ENCODE measurements at regions not wholly inside any gene's neighbourhood (a gene's known extent, or its start where the extent isn't known, plus 50 kb on each side); places are given as distances from the start of the nearest gene placed in this dataset.
"Not testable (repeated sequence)": the region's sequence is repeated elsewhere in the genome, so short reads cannot be mapped to it uniquely, and the experiment has no call there.

- Mint-ChIP-seq H3K4me3 (no peak overlapping the region), H3K27me3 (no peaks in the 10 kb centered on the region), H3K27ac (no peak overlapping the region), H3K9me3 (peaks cover 7% of the 10 kb centered on the region), H3K4me1 (no peaks in the 10 kb centered on the region), H3K36me3 (ENCODE audit: low read depth) (no peaks in the 10 kb centered on the region)
- no peak for ATAC-seq (replicated peaks)
Measured at GRCh38 chr6:115272311-115272710, 788.4 kb downstream of the FRK start.

- peaks cover 6% of the 10 kb centered on the region for H3K9me3 Mint-ChIP-seq
- H3K4me3 Mint-ChIP-seq = no peak overlapping the region
- H3K4me1 Mint-ChIP-seq = no peaks in the 10 kb centered on the region
- H3K27me3 Mint-ChIP-seq = no peaks in the 10 kb centered on the region
- no peak for ATAC-seq (replicated peaks)
- H3K27ac Mint-ChIP-seq = no peak overlapping the region
- H3K36me3 Mint-ChIP-seq (ENCODE audit: low read depth) = no peaks in the 10 kb centered on the region
Measured at GRCh38 chr6:115271434-115271833, 789.3 kb downstream of the FRK start.

GRCh38 chr6:115270953-115271352 is 789.7 kb downstream of the FRK start:
- Mint-ChIP-seq H3K4me1 (no peaks in the 10 kb centered on the region), H3K27ac (no peak overlapping the region), H3K4me3 (no peak overlapping the region), H3K27me3 (no peaks in the 10 kb centered on the region), H3K36me3 (ENCODE audit: low read depth) (no peaks in the 10 kb centered on the region), H3K9me3 (peaks cover 6% of the 10 kb centered on the region)
- ATAC-seq (replicated peaks) = no peak

- no peak for ATAC-seq (replicated peaks)
- Mint-ChIP-seq H3K27ac (no peak overlapping the region), H3K4me1 (no peaks in the 10 kb centered on the region), H3K9me3 (peaks cover 7% of the 10 kb centered on the region), H3K36me3 (ENCODE audit: low read depth) (no peaks in the 10 kb centered on the region), H3K27me3 (no peaks in the 10 kb centered on the region), H3K4me3 (no peak overlapping the region)
Measured at GRCh38 chr6:115241373-115241772, 819.3 kb downstream of the FRK start.

GRCh38 chr6:115221198-115221597 is 839.5 kb downstream of the FRK start:
- H3K4me3 Mint-ChIP-seq = no peak overlapping the region
- ATAC-seq (replicated peaks) = no peak
- peaks cover 20% of the 10 kb centered on the region for H3K9me3 Mint-ChIP-seq
- H3K4me1 Mint-ChIP-seq = no peaks in the 10 kb centered on the region
- no peak overlapping the region for H3K27ac Mint-ChIP-seq
- H3K27me3 Mint-ChIP-seq = no peaks in the 10 kb centered on the region
- H3K36me3 Mint-ChIP-seq (ENCODE audit: low read depth) = no peaks in the 10 kb centered on the region

- Mint-ChIP-seq H3K4me3 (no peak overlapping the region), H3K36me3 (ENCODE audit: low read depth) (no peaks in the 10 kb centered on the region), H3K4me1 (no peaks in the 10 kb centered on the region), H3K9me3 (peaks cover 23% of the 10 kb centered on the region), H3K27me3 (no peaks in the 10 kb centered on the region), H3K27ac (no peak overlapping the region)
- no peak for ATAC-seq (replicated peaks)
Measured at GRCh38 chr6:115220551-115221159, 840.0 kb downstream of the FRK start.

GRCh38 chr6:115219645-115220044 is 841.0 kb downstream of the FRK start:
- no peak overlapping the region for H3K4me3 Mint-ChIP-seq
- peaks cover 21% of the 10 kb centered on the region for H3K9me3 Mint-ChIP-seq
- ATAC-seq (replicated peaks) = no peak
- H3K36me3 Mint-ChIP-seq (ENCODE audit: low read depth) = no peaks in the 10 kb centered on the region
- H3K27ac Mint-ChIP-seq = no peak overlapping the region
- H3K4me1 Mint-ChIP-seq = no peaks in the 10 kb centered on the region
- no peaks in the 10 kb centered on the region for H3K27me3 Mint-ChIP-seq

- no peaks in the 10 kb centered on the region for H3K4me1 Mint-ChIP-seq
- no peaks in the 10 kb centered on the region for H3K36me3 Mint-ChIP-seq (ENCODE audit: low read depth)
- peaks cover 26% of the 10 kb centered on the region for H3K9me3 Mint-ChIP-seq
- no peak for ATAC-seq (replicated peaks)
- H3K27me3 Mint-ChIP-seq = no peaks in the 10 kb centered on the region
- H3K27ac Mint-ChIP-seq = no peak overlapping the region
- H3K4me3 Mint-ChIP-seq = no peak overlapping the region
Measured at GRCh38 chr6:115216835-115217234, 843.9 kb downstream of the FRK start.

GRCh38 chr6:115214283-115214682 is 846.4 kb downstream of the FRK start:
- Mint-ChIP-seq H3K27me3 (no peaks in the 10 kb centered on the region), H3K36me3 (ENCODE audit: low read depth) (no peaks in the 10 kb centered on the region), H3K4me3 (no peak overlapping the region), H3K4me1 (no peaks in the 10 kb centered on the region), H3K27ac (no peak overlapping the region), H3K9me3 (peaks cover 21% of the 10 kb centered on the region)
- no peak for ATAC-seq (replicated peaks)

- Mint-ChIP-seq H3K4me1 (no peaks in the 10 kb centered on the region), H3K9me3 (peaks cover 20% of the 10 kb centered on the region), H3K27me3 (no peaks in the 10 kb centered on the region), H3K27ac (no peak overlapping the region), H3K4me3 (no peak overlapping the region), H3K36me3 (ENCODE audit: low read depth) (no peaks in the 10 kb centered on the region)
- ATAC-seq (replicated peaks) = no peak
Measured at GRCh38 chr6:115203381-115203780, 857.3 kb downstream of the FRK start.

GRCh38 chr6:115194981-115195638 is 852.3 kb upstream of the HS3ST5 start:
- Mint-ChIP-seq H3K27ac (no peak overlapping the region), H3K27me3 (no peaks in the 10 kb centered on the region), H3K4me1 (no peaks in the 10 kb centered on the region), H3K9me3 (peaks cover 10% of the 10 kb centered on the region), H3K36me3 (ENCODE audit: low read depth) (no peaks in the 10 kb centered on the region), H3K4me3 (no peak overlapping the region)
- ATAC-seq (replicated peaks) = no peak

GRCh38 chr6:115191989-115192388 is 849.2 kb upstream of the HS3ST5 start:
- Mint-ChIP-seq H3K27me3 (no peaks in the 10 kb centered on the region), H3K4me1 (no peaks in the 10 kb centered on the region), H3K27ac (no peak overlapping the region), H3K4me3 (no peak overlapping the region), H3K36me3 (ENCODE audit: low read depth) (no peaks in the 10 kb centered on the region), H3K9me3 (peaks cover 12% of the 10 kb centered on the region)
- ATAC-seq (replicated peaks) = no peak

- no peak overlapping the region for H3K4me3 Mint-ChIP-seq
- no peaks in the 10 kb centered on the region for H3K4me1 Mint-ChIP-seq
- no peak overlapping the region for H3K27ac Mint-ChIP-seq
- ATAC-seq (replicated peaks) = no peak
- no peaks in the 10 kb centered on the region for H3K36me3 Mint-ChIP-seq (ENCODE audit: low read depth)
- H3K27me3 Mint-ChIP-seq = no peaks in the 10 kb centered on the region
- H3K9me3 Mint-ChIP-seq = peaks cover 16% of the 10 kb centered on the region
Measured at GRCh38 chr6:115190534-115190933, 847.7 kb upstream of the HS3ST5 start.

- H3K4me1 Mint-ChIP-seq; ATAC-seq (replicated peaks); H3K27ac Mint-ChIP-seq; H3K4me3 Mint-ChIP-seq; H3K36me3 Mint-ChIP-seq (ENCODE audit: low read depth); H3K9me3 Mint-ChIP-seq; H3K27me3 Mint-ChIP-seq: not testable (repeated sequence)
Measured at GRCh38 chr6:115175456-115175855, 832.6 kb upstream of the HS3ST5 start.

GRCh38 chr6:115165912-115166311 is 823.1 kb upstream of the HS3ST5 start:
- H3K27ac Mint-ChIP-seq; ATAC-seq (replicated peaks); H3K4me1 Mint-ChIP-seq; H3K27me3 Mint-ChIP-seq; H3K4me3 Mint-ChIP-seq; H3K36me3 Mint-ChIP-seq (ENCODE audit: low read depth): not testable (repeated sequence)
- H3K9me3 Mint-ChIP-seq = peaks cover 14% of the 10 kb centered on the region

Data from activated T-helper 17 cell treated with anti-CD3 and anti-CD28 coated beads, Interleukin-2, amount 50 U/mL, for 72 hours (primary cell).